Stimulated activated CD8-positive, alpha-beta memory T cell treated with anti-CD3 and anti-CD28 coated beads, Interleukin-2, amount 100 ng/mL, for 48 hours (primary cell): ENCODE measurements at regions not wholly inside any gene's neighbourhood (a gene's known extent, or its start where the extent isn't known, plus 50 kb on each side); places are given as distances from the start of the nearest gene placed in this dataset.
"Not testable (repeated sequence)": the region's sequence is repeated elsewhere in the genome, so short reads cannot be mapped to it uniquely, and the experiment has no call there.

Experiments used
- DNase-seq, 2 donors: peaks; one replicate each; pipeline ENCODE4 v3.0.0-alpha.2; 2020; ENCODE audit warnings: low read depth in 2 of 2

GRCh38 chr6:85285114-85285513 lies 164.8 kb upstream of the NT5E start:
- no peak for DNase-seq

- DNase-seq, result no peak
These were observed 166.4 kb upstream of the NT5E start for GRCh38 chr6:85283436-85283835.

- DNase-seq, result no peak
These were observed 171.3 kb upstream of the NT5E start for GRCh38 chr6:85278466-85279035.

- not testable (repeated sequence) for DNase-seq
These were observed 173.9 kb upstream of the NT5E start for GRCh38 chr6:85276026-85276425.

- DNase-seq, result no peak
These were observed 174.4 kb upstream of the NT5E start for GRCh38 chr6:85275338-85275985.

- no peak for DNase-seq
These were observed 176.0 kb upstream of the NT5E start for GRCh38 chr6:85273870-85274269.

- DNase-seq, result no peak
These were observed 176.8 kb upstream of the NT5E start for GRCh38 chr6:85273046-85273445.

GRCh38 chr6:85272592-85272991 lies 177.3 kb upstream of the NT5E start:
- DNase-seq, result no peak

GRCh38 chr6:85262621-85263020 lies 187.3 kb upstream of the NT5E start:
- no peak for DNase-seq

- no peak for DNase-seq
These were observed 188.6 kb upstream of the NT5E start for GRCh38 chr6:85261271-85261670.

- no peak for DNase-seq
These were observed 194.2 kb upstream of the NT5E start for GRCh38 chr6:85255661-85256060.

- no peak for DNase-seq
These were observed 197.3 kb upstream of the NT5E start for GRCh38 chr6:85252552-85252951.

GRCh38 chr6:85252085-85252484 lies 197.8 kb upstream of the NT5E start:
- DNase-seq, result no peak

GRCh38 chr6:85251300-85251699 lies 198.6 kb upstream of the NT5E start:
- DNase-seq, result no peak

- no peak for DNase-seq
These were observed 199.2 kb upstream of the NT5E start for GRCh38 chr6:85250586-85251220.

GRCh38 chr6:85245004-85245403 lies 204.9 kb upstream of the NT5E start:
- DNase-seq, result no peak

- no peak for DNase-seq
These were observed 208.3 kb upstream of the NT5E start for GRCh38 chr6:85241498-85242052.

- no peak for DNase-seq
These were observed 209.0 kb upstream of the NT5E start for GRCh38 chr6:85240787-85241385.

GRCh38 chr6:85237478-85237877 lies 212.4 kb upstream of the NT5E start:
- no peak for DNase-seq

GRCh38 chr6:85236636-85237035 lies 213.2 kb upstream of the NT5E start:
- DNase-seq, result no peak

GRCh38 chr6:85227345-85227744 lies 222.5 kb upstream of the NT5E start:
- DNase-seq, result not testable (repeated sequence)

- DNase-seq, result not testable (repeated sequence)
These were observed 237.1 kb upstream of the NT5E start for GRCh38 chr6:85212794-85213193.

GRCh38 chr6:85195243-85195642 lies 254.6 kb upstream of the NT5E start:
- DNase-seq, result no peak
